Right atrium auricular region (tissue), 2 donors: ENCODE measurements at regions not wholly inside any gene's neighbourhood (a gene's known extent, or its start where the extent isn't known, plus 50 kb on each side); places are given as distances from the start of the nearest gene placed in this dataset.
"Not testable (repeated sequence)": the region's sequence is repeated elsewhere in the genome, so short reads cannot be mapped to it uniquely, and the experiment has no call there.

Experiments
- DNase-seq: peaks from one replicate; pipeline ENCODE4 v3.0.0-alpha.2; 2019; ENCODE audit warnings: low spot score
- H3K27ac ChIP-seq, 2 donors: fragments of 200-600 bp; sonication (generic); 1 replicate in 1 of 2; 2 replicates in 1 of 2; pipeline ENCODE4 v1.5.1; 2016 to 2019
- H3K27me3 ChIP-seq, 2 donors: fragments of 200-600 bp; sonication (generic); one replicate each; pipeline versions ENCODE4 v1.5.1 to v1.6.0; 2017 to 2019
- H3K36me3 ChIP-seq: fragments of 200-600 bp; sonication (generic); one replicate; pipeline ENCODE4 v1.5.1; 2016
- H3K4me1 ChIP-seq, 2 donors: fragments of 200-600 bp; sonication (generic); one replicate each; pipeline versions ENCODE4 v1.5.1 to v1.6.0; 2017 to 2019
- H3K4me3 ChIP-seq, 2 donors: fragments of 200-600 bp; sonication (generic); 1 replicate in 1 of 2; 2 replicates in 1 of 2; pipeline ENCODE4 v1.5.1; 2017 to 2019; ENCODE audit warnings: mild to moderate bottlenecking in 1 of 2, moderate library complexity in 1 of 2
- H3K9me3 ChIP-seq, 2 donors: fragments of 200-600 bp; sonication (generic); one replicate each; pipeline ENCODE4 v1.5.1; 2019
- TF ChIP-seq, protein P1 (sequence below), 2 donors: fragments of 200-600 bp; sonication (generic); IDR thresholded peaks; one replicate each; pipeline ENCODE4 v1.5.1; 2019; ENCODE audit warnings: antibody characterized with exemption in 2 of 2

DNA sequence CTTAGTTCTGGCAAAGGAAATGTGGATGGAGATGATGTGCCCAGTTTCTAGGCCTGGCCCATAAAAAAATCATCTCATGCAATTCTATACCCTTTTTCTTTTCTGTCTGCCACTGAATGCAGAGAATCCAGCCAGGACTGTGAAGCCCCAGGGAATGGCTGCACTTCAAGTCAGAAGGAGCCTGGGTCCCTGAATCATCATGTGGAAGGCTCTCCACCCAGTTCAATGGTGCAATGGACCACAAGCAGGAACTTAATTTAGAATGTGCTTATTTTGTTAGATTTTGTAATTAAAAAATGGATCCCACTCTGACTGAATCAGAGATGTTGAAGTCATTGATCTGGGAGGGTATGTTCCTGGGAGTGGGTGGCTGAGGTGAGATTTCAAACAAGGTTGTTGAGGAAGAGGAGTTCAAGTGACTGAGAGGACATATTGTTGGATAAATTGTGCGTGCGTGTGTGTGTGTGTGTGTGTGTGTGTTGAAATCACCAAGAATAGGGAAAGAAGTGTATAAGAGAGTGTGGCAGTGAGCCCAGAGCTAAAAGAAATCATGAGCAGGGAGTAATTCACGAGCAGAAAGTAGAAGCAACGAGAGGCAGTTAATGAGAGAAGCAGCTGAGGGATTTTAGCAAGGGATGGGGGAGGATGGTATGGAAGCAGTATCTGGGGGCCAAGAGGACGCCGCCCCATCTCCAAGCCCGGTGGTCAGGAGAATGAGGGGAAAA, 125.4 kb downstream of the TMX1 start:
- DNase-seq = no peak
- no peak overlapping the region for H3K27ac ChIP-seq
- H3K27me3 ChIP-seq = no peaks in the 10 kb centered on the region
- no peaks in the 10 kb centered on the region for H3K36me3 ChIP-seq
- H3K4me3 ChIP-seq = no peak overlapping the region
- no peaks in the 10 kb centered on the region for H3K4me1 ChIP-seq
- TF ChIP-seq, protein P1, sequence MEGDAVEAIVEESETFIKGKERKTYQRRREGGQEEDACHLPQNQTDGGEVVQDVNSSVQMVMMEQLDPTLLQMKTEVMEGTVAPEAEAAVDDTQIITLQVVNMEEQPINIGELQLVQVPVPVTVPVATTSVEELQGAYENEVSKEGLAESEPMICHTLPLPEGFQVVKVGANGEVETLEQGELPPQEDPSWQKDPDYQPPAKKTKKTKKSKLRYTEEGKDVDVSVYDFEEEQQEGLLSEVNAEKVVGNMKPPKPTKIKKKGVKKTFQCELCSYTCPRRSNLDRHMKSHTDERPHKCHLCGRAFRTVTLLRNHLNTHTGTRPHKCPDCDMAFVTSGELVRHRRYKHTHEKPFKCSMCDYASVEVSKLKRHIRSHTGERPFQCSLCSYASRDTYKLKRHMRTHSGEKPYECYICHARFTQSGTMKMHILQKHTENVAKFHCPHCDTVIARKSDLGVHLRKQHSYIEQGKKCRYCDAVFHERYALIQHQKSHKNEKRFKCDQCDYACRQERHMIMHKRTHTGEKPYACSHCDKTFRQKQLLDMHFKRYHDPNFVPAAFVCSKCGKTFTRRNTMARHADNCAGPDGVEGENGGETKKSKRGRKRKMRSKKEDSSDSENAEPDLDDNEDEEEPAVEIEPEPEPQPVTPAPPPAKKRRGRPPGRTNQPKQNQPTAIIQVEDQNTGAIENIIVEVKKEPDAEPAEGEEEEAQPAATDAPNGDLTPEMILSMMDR (IDR thresholded peaks at IDR 0.05) = no peak
- H3K9me3 ChIP-seq = no peaks in the 10 kb centered on the region

DNA sequence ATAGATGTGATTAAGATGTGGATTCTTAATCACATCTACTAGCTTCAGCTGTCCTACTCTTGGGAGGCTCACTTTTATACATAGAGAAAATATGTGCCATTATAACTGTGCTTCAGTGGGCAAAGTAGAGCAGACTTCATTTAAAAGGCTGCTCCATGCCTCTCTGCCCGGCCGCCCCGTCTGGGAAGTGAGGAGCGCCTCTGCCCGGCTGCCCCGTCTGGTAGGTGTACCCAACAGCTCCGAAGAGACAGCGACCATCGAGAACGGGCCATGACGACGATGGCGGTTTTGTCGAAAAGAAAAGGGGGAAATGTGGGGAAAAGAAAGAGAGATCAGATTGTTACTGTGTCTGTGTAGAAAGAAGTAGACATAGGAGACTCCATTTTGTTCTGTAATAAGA, 126.4 kb downstream of the TMX1 start:
- H3K27ac ChIP-seq, H3K27me3 ChIP-seq, H3K36me3 ChIP-seq, DNase-seq, H3K4me1 ChIP-seq, H3K9me3 ChIP-seq, H3K4me3 ChIP-seq: not testable (repeated sequence)

DNA sequence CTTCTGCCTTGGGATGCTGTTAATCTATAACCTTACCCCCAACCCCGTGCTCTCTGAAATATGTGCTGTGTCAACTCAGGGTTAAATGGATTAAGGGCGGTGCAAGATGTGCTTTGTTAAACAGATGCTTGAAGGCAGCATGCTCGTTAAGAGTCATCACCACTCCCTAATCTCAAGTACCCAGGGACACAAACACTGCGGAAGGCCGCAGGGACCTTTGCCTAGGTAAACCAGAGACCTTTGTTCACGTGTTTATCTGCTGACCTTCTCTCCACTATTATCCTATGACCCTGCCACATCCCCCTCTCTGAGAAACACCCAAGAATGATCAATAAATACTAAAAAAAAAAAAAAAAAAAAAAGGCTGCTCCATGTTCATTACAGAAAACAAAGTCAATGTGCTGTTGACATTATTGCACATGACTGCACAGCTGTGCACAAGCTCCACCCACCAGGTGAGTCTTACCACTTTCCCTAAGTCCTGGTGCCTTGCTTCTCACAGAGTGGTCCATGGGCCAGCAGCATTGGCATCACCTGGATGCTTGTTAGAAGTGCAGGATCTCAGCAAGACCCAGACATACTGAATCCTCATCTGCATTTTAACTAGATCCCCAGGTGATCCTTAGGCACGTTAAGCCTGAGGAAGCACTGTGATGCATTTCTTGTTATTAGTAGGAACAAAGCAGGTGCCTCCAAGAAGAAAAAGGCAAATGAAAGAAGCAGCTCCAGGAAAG, 127.0 kb downstream of the TMX1 start:
- not testable (repeated sequence) for H3K27ac ChIP-seq, H3K27me3 ChIP-seq, H3K4me3 ChIP-seq, H3K36me3 ChIP-seq, H3K4me1 ChIP-seq, H3K9me3 ChIP-seq, DNase-seq

DNA sequence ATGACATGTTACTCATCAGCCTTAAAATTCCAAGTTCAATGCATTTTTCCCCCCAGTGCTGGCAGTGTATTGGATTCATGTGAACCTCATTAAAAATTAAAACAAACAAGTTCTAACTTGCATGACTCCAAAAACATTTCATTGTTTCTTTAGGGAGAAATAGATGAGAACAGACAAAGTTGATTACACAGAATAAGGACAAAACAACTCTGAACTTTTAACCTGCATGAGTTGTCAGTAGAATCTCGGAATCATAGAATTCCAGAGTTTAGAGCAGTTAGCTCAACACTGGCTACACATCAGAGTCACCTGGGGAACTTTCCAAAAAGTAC, 127.5 kb downstream of the TMX1 start:
- no peaks in the 10 kb centered on the region for H3K27me3 ChIP-seq
- no peak for DNase-seq
- H3K9me3 ChIP-seq = no peaks in the 10 kb centered on the region
- H3K4me3 ChIP-seq = no peak overlapping the region
- TF ChIP-seq, protein P1 (IDR thresholded peaks at IDR 0.05) = no peak
- H3K36me3 ChIP-seq = no peaks in the 10 kb centered on the region
- no peak overlapping the region for H3K27ac ChIP-seq
- H3K4me1 ChIP-seq = no peaks in the 10 kb centered on the region

DNA sequence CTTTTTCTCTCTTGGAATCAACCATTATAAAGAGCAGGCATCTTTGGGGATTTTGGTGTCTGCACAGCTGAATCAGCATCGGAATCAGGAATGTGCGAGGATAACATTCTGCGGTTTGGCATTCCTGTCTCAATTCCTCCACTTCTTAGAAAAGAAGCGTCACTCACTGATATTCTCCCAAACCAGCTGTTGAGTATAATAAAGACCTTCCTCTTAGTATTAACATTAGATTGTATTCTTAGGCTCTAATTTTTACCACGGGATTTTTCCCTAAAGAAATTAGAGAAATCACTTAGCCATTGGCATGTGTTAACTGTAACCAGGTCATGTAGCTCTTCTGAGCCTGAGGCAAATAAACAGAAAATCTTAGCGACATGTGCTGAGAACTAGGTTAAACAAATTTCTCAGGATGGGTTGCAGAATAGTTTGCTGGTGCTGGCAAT, 128.7 kb downstream of the TMX1 start:
- H3K27me3 ChIP-seq = no peaks in the 10 kb centered on the region
- peak overlapping the region; percentile 27 to 48 for H3K27ac ChIP-seq
- no peaks in the 10 kb centered on the region for H3K4me1 ChIP-seq
- H3K4me3 ChIP-seq = no peak overlapping the region
- TF ChIP-seq, protein P1 (IDR thresholded peaks at IDR 0.05) = no peak
- no peaks in the 10 kb centered on the region for H3K36me3 ChIP-seq
- DNase-seq = no peak
- H3K9me3 ChIP-seq = no peaks in the 10 kb centered on the region

DNA sequence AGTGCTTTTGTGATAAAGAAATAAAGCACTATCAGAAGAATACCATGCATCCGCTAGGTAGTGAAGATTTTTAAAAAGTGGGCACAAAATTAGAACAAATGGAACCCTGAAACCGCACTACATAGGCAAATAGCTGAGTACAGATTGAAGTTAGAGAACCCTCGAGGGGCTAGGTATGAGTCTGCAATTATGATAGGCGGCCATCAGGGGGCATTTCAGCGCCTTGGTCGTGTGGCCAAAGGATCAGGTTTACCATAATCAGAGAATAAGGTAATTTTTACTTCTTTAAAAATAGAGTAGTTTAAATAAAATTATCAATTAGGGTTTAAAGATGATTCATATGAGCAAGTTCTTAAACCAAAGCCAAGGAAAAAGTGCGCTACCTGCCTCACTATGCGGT, 129.8 kb downstream of the TMX1 start:
- DNase-seq = no peak
- Histone ChIP-seq H3K27ac (no peak overlapping the region), H3K4me3 (no peak overlapping the region), H3K4me1 (no peaks in the 10 kb centered on the region), H3K36me3 (no peaks in the 10 kb centered on the region), H3K9me3 (no peaks in the 10 kb centered on the region), H3K27me3 (no peaks in the 10 kb centered on the region)
- TF ChIP-seq, protein P1 (IDR thresholded peaks at IDR 0.05) = peak in 1 of 2 donors; percentile 24
